ENCODE measurements at regions not wholly inside any gene's neighbourhood (a gene's known extent, or its start where the extent isn't known, plus 50 kb on each side); places are given as distances from the start of the nearest gene placed in this dataset.
"Not testable (repeated sequence)": the region's sequence is repeated elsewhere in the genome, so short reads cannot be mapped to it uniquely, and the experiment has no call there.

DNA sequence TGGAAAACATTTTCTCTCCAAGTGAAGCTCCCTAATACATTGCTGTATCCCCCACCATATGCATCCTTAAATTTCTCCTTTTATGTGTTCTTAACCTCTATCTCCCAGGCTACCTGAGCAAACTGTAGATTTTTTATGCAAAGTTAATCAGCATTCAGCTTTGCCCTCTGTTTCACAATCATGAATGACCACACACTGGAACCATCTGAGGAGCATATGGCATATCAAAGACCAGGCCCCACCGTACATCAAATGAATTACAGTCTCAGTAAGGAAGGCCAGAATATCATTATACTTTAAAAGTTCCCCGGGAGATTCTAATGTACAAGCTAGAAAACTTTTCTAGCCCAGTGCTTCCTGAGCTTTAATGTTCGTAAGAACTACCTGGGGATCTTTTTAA, 115.5 kb upstream of the NECTIN3 start:
- DNase-seq (ENCODE audit: low read depth in 4 of 4, low spot score in 2 of 4): no peak

DNA sequence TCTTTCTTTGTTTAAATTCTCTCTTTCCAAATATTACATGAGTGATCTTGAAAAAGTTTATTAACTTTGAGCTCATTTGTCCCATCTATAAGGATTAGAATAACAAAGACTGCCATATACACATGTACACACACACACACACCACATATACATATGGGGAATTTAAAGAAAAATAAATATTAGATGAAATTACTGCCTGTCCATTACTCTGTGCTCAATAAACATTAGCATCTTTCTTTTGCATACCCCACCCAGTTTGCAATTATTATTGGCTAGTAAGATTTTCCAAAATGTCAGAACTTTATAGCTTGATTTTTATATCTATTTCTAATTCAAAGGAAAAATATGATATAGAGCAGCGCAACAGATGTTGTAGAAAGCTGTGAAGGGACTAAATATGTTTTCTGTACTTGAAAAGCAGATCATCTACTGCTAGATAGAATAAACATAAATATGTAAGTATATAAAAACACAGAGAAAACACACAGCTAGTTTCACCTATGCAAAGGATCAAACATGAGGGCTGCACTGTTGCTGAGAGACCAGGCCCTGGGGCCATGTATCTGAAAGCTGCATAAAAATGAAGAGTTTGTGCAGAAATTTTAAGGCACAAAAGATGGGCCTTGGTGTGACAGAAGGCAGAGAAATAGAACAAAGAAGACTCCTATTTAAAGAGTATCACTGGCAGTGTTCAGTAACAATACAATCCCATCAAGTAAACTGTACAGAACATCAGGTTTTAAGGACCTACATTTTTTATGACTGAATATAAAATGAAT, 114.2 kb upstream of the NECTIN3 start:
- DNase-seq (ENCODE audit: low read depth in 4 of 4, low spot score in 2 of 4): no peak

- DNase-seq (ENCODE audit: low read depth in 4 of 4, low spot score in 2 of 4): no peak
Observed at GRCh38 chr3:110958313-110959147, 113.1 kb upstream of the NECTIN3 start.

DNA sequence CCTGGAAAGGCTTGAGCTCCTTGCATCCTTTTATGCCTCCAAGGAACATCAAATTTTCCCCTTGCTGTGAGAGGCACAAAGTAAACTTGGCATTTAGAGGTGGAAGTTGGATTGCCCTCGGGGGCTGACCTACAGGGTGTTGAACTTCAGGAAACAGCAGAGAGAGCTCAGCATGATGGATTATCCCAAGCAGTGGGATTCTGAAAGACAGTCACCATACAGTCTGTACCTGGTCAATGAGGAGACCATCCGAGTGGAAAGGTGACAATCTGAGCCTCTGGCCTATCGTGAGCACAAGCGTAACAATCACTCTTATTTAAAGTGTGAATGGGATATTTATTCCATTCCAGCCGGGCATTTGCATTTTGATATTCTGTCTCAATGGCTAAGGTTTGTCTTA, 105.6 kb upstream of the NECTIN3 start:
- DNase-seq (ENCODE audit: low read depth in 4 of 4, low spot score in 2 of 4): no peak

- no peak for DNase-seq (ENCODE audit: low read depth in 4 of 4, low spot score in 2 of 4)
Observed at GRCh38 chr3:110966966-110967663, 104.5 kb upstream of the NECTIN3 start.

GRCh38 chr3:110968076-110968475, 103.5 kb upstream of the NECTIN3 start:
- no peak for DNase-seq (ENCODE audit: low read depth in 4 of 4, low spot score in 2 of 4)

GRCh38 chr3:110969229-110970211, 102.1 kb upstream of the NECTIN3 start:
- DNase-seq (ENCODE audit: low read depth in 4 of 4, low spot score in 2 of 4): no peak

- DNase-seq (ENCODE audit: low read depth in 4 of 4, low spot score in 2 of 4): no peak
Observed at GRCh38 chr3:110971010-110971601, 100.5 kb upstream of the NECTIN3 start.

GRCh38 chr3:110973263-110973895, 98.2 kb upstream of the NECTIN3 start:
- no peak for DNase-seq (ENCODE audit: low read depth in 4 of 4, low spot score in 2 of 4)

DNA sequence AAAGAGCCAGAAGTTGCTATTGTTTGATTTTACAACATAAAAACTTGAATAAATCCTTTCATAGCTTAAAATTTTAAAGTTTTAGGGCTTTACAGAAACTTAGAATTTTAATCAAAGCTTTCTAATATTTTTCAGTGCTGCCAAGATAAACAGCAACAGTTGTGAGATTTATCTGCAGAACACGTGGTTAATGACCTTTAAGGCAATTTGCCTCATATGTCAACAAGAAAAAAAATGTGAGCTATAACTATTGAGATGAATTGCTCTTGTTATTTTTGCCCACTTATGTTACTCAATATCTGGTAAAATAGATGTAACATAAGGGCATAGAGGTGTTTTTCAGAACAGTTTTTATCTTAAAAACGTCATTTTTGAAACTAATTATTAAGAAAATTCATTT, 96.7 kb upstream of the NECTIN3 start:
- DNase-seq (ENCODE audit: low read depth in 4 of 4, low spot score in 2 of 4): no peak

DNA sequence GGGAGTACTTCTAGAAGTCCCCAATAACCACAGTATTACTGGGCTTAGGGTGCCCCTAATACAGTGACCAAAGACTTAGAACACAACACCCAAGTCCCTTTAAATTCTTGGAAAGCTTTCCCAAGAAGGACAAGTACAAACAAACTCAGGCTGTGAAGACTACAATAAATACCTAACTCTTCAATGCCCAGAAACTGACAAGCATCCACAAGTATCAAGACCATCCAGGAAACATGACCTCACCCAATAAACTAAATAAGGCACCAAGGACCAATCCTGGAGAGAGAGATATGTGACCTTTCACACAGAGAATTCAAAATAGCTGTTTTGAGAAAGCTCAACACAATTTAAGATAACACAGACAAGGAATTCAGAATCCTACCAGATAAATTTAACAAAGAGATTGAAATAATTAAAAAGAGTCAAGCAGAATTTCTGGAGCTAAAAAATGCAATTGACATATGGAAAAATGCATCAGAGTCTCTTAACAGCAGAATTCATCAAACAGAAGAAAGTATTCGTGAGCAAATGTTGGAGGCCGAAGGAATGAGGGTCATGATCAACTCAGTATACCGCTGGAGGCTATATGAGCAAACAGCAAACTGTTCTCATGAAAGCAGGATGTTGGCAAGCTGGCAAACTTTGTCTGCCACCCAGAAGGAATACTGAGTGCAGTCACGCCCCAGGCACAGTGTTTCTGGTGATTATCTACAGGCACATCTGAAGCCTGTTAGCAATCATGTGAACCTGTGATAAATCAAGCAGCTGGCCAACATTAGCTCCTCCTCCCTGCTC, 87.0 kb upstream of the NECTIN3 start:
- no peak for DNase-seq (ENCODE audit: low read depth in 4 of 4, low spot score in 2 of 4)

- no peak for DNase-seq (ENCODE audit: low read depth in 4 of 4, low spot score in 2 of 4)
Observed at GRCh38 chr3:110989446-110989845, 82.2 kb upstream of the NECTIN3 start.

DNA sequence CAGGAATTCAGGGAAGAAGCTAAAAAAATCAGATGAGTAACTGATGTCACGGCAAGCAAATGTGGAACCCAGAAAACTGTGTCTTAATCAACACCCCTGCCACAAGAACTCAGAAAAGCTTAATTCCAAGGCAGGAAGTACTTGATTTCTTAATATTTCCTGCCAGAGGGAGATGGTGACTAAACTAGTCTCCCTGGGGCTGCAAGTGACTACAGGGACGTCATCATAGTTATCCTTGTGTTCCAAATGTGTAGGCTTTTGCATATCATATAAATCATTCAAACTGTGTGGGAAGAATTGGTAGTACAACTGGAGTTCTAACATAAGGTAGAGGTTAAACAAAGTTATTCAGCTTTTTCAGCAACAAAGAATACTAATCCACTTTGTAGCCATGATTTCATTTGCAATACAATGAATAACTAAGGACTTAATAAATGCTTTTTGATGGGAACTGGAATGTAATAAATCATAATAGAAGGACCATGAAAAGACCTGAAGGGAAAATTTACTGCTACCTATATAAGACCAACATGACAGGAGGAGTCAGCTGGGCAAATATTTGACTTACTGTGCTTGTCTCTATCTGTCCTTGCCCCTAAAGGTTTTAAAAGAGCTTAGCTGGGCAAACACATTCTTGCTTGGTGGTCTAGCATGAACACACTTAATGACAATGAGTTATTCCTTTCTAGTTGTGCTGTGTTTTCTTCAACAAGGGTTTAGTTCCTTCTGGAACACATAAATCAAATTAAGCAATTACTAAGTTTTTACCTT, 76.0 kb upstream of the NECTIN3 start:
- DNase-seq (ENCODE audit: low read depth in 4 of 4, low spot score in 2 of 4): no peak

DNA sequence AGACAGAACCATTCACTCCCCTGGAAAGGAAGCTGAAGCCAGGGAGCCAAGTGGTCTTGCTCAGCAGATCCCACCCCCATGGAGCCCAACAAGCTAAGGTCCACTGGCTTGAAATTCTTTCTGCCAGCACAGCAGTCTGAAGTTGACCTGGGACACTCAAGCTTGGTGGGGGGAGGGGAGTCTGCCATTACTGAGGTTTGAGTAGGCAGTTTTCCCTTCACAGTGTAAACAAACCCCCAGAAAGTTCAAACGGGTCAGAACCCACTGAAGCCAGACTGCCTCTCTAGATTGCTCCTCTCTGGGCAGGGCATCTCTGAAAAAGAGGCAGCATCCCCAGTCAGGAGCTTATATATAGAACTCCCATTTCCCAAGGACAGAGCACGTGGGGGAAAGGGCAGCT, 72.8 kb upstream of the NECTIN3 start:
- DNase-seq (ENCODE audit: low read depth in 4 of 4, low spot score in 2 of 4): peak in 2 of 4 donors; percentile 13 to 15

DNA sequence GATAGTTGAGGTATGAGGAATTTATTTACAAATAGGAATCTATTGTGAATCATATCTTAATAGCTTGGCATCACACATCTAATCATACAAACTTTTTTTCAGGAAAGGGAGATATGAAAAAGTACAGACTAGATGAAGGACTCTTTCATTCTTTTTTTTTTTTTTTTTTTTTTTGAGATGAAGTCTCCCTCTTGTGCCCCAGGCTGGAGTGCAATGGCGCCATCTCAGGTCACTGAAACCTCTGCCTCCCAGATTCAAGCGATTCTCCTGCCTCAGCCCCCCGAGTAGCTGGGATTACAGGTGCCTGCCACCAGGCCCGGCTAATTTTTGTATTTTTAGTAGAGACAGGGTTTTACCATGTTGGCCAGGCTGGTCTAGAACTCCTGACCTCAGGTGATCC, 65.1 kb upstream of the NECTIN3 start:
- DNase-seq (ENCODE audit: low read depth in 4 of 4, low spot score in 2 of 4): not testable (repeated sequence)

- DNase-seq (ENCODE audit: low read depth in 4 of 4, low spot score in 2 of 4): no peak
Observed at GRCh38 chr3:111012388-111013248, 59.0 kb upstream of the NECTIN3 start.

Data from left renal cortex interstitium (tissue), 4 donors.